Stimulated activated CD4-positive, alpha-beta T cell treated with anti-CD3 and anti-CD28 coated beads, Interleukin-1b, Interleukin-23, amount 100 ng/mL, for 1 hour (primary cell): ENCODE measurements at regions not wholly inside any gene's neighbourhood (a gene's known extent, or its start where the extent isn't known, plus 50 kb on each side); places are given as distances from the start of the nearest gene placed in this dataset.
"Not testable (repeated sequence)": the region's sequence is repeated elsewhere in the genome, so short reads cannot be mapped to it uniquely, and the experiment has no call there.

Source experiments
- DNase-seq, 2 donors: peaks; one replicate each; pipeline ENCODE4 v3.0.0-alpha.2; 2020; ENCODE audit warnings: low read depth in 2 of 2

DNA sequence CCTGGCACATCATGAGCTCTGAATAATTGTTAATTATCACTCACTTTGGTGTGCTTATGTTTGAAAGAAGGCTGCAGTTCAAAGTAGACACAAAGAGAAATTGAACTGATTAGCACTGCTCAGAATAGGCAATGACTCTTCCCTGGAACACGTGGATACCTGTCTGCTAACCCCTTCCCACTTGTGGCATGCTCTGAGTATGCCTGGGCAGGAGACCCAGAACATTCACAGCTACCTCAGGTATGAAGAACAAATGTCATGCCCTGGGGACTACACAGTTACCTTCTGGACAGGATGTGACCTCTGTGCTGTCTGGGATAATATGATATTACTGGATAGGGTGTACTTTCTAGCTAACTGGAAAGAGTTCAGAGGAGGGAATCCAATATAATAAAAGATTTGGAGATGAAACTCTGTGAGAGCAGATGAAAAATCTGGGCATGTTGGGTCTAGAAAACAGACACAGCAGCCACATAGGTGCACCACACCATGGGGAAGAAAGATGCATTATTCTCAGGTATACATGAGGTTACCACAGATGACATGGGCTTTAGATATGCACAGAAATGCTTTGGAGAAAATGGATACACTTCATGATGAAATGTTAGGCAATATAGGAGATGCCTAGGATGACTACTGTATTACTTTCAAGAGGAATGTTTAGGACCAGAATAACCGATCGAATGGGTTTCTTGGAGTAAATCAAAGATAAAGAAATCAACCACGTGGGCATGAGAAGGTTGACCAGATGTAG lies 324.2 kb upstream of the PREP start:
- no peak for DNase-seq

DNA sequence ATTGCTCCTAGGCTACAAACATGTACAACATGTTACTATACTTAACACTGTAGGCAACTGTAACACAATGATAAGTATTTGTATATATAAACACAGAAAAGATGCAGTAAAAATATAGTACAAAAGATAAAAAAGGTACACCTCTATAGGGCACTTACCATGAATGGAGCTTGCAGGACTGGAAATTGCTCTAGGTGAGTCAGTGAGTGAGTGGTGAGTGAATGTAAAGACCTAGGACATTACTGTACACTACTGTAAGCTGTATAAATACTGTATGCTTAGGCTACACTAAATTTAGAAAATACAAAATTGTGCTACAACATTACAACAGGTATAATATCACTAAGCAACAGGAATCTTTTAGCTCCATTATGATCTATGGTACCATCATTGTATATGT lies 312.0 kb upstream of the PREP start:
- no peak for DNase-seq

DNA sequence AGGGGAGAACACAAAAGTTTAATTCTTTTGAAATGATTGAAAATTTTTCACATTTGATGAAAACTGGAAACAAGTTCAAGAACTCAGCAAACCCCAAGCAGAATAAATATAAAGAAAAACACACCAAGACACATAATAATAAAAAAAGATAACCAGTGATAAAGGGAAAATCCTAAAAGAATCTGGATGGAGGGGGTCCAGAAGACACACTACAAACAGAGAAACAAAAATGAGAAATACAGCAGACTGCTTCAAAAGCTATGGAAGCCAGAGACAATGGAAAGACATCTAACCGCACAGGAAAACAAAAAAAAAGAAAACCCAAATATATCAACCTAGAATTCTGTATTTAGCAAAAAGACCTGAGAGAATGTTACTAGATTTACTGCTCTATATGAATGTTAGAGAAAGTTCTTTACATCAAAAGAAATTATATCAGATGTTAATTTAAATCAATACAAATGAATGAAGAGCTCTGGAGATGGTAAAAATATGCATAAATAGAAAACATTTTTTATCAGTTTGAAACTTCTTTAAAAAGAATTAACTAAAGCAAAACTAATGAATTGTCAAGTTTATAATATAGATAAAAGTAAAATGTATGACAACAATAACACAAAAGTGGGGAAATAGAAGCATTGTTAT lies 310.7 kb upstream of the PREP start:
- DNase-seq = no peak

DNA sequence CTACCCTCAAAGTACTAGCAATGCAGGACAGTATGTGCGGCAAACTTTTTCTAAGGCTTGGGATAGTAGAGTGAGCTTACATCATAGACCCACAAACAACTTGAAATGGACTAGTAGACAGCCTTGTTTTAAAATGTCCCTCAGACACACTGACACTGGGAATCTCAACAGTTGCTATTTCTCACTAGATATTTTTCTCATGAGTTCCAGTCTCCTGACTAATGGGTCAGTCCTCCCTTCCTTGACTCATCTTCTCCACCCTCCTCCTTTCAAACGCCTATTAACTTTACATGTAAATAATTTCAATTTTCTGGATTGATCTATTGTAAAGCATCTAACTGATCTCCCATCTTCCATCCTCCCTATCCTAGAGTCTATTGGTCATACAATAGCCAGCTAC lies 308.3 kb upstream of the PREP start:
- no peak for DNase-seq

DNA sequence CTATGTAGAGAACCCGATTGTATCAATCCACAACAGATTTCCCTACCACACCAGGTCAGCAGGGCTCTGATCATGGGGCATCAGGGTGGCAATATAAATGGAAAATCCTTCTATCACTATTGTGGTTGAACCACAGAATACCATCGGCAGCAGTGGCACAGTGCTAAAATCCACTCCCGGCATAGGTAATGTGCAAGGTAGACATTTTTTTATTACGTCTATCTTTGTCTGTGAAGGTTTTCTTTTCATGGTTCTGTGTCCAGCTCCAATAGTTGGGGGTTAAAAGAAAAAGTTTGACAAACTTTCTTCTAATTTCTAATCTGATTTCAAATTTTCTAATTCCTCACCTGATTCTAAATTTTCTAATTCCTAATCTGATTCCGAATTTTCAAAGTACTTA lies 302.7 kb upstream of the PREP start:
- DNase-seq = no peak

DNA sequence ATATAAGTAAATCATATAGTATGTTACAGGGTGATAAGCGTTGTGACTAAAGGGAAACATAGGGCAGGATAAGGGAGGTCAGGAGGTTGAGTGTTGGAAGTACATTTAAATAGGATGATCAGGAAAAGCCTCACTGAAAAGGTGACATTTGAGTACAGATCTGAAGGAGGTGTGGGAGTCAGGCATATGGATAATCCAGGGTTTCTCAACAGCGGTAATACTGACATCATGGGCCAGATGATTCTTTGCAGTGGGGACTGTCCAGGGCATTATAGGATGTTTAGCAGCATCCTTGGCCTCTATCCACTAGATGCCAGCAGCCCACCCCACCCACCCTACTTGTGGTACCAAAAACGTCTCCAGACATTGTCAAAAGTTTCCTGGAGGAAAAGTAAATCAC lies 292.6 kb upstream of the PREP start:
- DNase-seq = no peak

DNA sequence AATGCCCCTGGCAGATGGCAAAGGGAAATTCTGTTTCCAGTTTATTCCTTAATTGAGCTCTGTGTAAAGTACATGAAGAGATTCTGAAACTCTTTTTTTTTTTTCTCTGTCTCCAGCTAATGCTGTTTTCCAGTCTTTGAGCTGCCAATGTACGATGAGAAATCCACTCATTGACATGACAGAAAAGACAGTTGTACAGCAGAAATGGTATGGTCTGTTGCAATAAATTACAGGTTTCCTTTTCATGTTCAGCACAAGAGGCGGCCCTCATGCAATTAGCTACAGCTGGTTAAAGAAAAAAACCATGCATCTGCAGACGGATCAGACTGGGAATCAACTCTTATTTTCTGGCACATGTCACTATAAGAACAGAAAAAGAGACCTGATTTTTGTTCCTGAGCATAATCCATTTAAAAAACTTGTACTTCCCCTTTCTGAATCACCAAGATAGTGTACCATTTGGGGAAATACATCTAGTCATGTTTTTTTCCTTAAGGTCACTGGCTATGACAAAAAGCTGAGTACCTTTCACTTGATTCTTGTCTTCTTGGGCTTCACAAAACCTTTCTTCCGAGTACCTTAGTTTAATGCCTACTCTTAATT lies 289.8 kb upstream of the PREP start:
- no peak for DNase-seq

DNA sequence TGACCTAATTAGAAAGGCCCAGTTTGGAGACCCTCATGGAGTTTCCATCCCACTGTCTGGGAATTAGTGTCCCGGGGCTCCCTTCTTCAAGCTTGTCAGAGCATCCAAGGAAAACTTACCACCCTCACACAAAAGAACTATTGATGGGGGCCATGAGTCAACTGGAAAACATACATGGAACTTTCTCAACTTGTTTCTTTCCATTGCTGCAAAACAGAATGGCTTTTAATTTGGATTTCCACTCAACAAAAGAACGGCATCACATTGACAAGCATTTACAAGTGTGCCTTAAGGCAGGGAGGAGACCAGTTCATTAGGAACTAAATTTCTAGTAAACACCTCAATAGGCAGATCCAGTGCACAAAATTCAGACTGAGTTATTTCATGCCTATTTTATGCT lies 289.1 kb upstream of the PREP start:
- no peak for DNase-seq

DNA sequence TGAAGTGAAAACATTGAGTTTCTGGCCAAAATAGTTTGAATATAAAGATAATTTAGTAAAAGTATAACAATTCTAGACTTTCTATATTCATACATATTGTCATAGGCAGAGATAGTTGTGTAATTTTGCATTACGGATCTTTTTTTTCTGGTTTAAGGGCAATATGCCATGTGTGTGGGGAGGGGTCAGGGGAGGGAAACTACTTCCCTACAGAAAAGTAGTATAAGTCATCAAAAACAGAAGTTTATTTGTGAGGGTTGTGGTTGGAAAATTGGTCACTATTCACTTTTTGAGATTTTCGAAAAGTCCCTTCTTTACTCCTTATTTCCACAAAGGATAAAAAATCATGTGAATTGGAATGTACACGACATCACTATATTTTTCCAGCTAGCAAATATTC lies 288.2 kb upstream of the PREP start:
- DNase-seq = no peak

DNA sequence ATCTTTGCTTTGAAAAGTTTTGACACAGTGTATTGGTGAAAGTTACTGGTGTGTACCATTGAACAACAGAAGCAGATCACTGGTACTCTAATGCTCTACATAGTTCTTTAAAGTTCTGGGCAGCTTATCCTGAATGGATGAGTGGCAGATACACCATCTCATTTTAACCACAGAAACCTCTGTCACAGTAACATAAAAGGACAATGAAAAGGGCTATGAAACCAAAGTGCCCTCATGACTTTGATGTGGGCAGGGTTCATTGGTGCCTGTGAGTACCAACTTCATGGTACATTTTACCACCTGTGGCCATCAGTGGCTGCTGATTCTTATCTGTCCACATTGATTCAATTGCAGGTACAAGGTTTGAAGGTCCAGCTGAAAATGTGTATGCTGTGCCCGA lies 285.7 kb upstream of the PREP start:
- DNase-seq = no peak

DNA sequence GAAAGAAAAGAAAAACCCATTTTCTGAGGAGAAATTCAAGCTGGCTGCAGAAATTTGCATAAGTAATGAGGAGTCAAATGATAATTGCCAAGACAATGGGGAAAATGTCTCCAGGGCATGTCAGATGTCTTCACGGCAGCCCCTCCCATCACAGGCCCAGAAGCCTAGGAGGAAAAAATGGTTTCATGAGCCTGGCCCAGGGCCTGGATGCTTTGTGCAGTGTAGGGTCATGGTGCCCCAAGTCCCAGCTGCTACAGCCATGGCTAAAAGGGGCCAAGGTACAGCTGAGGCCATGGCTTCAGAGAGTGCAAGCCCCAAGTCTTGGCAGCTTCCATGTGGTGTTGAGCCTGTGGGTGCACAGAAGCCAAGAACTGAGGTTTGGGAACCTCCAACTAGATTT lies 283.9 kb upstream of the PREP start:
- DNase-seq = not testable (repeated sequence)

DNA sequence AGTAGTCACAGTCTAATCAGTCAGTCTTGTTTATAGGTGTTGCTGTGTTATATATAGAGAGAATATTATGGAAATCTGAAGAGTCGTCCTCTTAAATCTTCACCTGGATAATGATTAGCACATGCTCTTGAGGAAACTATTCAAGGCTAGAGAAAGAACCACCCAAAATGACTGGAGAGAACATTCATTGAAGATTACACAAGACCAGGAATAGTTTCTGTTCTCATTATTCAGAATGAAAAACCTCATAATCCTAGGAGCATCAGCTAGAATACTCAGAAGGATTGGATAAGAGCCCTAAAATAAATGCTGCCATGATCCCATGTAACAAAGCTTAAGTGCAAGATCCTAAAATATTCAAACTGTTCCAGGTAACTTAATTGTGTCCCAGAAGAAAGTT lies 278.2 kb upstream of the PREP start:
- no peak for DNase-seq

DNA sequence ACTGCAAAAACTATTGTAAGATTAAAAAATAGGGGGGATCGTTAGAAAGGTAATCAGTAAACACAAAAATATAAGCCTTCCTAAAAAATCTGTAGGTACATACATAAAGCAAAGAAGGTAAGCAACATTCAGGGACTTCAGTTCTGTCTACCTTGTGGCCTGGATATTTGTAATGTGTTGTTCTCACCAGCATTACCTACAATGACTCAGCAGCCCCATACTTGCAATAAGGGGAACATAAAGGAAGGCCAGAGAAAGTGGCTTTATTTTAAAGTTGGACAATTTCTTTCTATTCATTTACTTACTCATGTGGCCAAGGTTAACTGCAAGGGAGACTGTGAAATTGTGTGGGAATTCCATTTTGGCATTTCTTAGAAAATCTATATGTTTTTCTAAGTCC lies 277.2 kb upstream of the PREP start:
- no peak for DNase-seq

DNA sequence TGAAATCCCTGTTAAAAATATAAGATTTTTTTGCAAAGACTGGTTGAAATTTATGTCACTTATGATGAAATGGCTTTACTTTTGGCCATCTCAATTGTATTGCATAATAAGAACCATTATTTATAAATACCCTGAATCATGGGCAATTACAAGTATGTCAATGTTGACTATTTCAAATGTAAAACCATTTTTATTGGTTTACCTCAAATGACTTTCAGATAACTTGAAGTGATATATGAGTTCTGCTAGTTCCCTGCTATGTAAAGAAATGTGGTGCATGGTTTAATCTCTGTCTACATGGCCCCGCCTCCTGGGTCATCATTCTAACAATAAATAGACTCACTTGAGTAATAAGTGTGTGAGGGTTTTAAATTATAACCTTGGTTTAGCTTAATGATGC lies 275.6 kb upstream of the PREP start:
- DNase-seq = no peak

DNA sequence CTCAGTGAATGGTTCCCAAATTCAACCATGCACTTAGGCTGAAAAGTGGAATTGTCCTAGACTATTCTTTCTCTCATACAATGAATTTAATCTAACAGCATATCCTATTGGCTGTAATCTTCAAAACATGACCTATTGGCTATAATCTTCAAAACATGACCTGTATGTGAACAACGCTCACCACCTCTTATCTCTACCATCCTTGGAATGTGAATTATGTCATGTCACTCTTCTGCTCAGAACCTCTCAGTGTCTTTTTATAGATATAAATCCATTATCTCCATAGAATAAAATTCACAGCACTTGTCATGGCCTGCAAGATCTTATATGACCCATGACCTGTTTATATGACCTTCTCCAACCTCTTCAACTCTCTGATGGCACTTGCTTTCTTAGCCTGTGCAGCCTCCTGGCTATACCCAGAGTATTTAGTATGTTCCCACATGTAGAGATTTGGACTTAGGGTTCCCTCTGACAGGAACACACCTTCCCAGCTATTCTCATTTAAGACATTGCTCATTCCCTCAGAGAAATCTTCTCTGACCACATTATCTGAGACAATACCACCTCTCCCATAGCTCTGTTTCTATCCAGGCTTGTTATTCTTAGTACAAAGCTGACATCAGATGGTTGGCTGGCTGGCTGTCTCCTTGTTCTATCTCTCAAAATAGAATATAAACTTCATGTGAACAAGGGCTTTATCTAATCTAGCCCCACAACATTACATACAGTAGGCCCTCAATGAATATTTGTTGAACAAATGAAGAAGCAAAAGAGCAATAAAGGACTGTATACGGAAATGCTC lies 275.0 kb upstream of the PREP start:
- no peak for DNase-seq

DNA sequence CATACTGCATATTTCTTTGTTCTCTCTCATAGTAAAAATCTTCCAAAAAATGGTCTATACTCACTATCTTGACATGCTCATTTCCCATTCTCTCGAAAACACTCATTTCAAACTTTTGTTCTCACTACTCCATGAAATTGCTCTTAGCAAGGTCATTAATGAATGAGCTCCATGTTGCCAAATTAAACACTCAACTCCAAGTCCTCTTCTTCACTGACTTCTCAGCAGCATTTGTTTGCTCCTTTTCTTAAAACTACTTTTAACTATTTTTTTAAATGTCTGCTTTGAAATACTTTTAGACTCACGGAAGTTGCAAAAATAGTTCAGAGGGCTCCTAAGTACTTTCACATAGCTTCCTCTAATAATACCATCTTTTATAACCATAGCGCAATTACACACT lies 274.0 kb upstream of the PREP start:
- DNase-seq = no peak

DNA sequence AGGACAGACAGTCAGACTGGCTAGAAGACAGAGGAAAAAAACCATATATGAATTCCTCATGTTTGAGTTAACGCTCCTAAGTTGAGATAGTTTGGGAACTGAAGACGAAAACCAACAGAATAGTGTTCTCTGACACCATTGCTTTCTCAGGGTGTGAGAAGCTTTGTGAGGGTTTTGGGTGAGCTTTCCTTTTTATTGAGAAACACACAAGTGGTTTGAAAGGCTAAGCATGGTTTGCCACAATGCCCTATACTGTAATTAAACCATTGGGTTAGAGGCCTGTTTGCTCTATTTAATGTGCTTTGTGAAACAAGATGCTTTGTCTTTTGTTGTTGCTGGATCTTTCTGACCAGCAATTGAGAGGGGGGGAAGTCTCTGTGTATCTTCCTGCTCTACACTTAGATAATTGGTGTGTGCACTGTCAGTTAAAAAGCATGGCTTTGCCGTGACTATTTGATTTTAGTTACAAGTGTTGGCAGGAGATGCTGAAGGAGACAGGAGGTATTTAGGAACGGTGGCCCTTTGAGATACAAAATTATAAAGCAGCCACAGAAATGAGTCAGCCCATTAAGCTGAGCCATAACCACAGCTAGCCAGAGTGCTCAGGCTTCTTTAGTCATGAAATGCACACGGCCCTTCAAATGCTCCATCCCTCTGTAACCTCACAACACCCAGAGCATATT lies 273.0 kb upstream of the PREP start:
- DNase-seq = no peak

DNA sequence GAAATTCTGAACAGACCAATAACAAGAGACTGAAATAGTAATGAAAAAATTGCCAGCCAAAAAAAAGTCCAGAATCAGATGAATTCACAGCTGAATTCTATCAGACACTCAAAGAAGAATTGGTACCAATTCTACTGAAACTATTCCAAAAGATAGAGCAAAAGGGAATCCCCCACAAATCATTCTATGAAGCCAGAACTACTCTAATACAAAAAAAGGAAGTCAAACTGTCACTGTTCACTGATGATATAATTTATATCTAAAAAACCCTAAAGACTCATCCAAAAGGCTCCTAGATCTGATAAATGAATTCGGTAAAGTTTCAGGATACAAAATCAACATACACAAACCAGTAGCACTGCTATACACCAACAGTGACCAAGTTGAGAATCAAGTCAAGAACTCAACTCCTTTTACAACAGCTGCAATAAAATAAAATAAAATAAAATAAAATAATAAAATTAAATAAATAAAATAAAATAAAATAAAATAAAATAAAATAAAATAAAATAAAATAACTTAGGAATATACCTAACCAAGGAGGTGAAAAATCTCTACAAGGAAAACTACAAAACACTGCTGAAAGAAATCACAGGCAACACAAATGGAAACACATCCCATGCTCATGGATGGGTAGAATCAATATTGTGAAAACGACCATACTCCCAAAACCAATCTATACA lies 270.1 kb upstream of the PREP start:
- not testable (repeated sequence) for DNase-seq

DNA sequence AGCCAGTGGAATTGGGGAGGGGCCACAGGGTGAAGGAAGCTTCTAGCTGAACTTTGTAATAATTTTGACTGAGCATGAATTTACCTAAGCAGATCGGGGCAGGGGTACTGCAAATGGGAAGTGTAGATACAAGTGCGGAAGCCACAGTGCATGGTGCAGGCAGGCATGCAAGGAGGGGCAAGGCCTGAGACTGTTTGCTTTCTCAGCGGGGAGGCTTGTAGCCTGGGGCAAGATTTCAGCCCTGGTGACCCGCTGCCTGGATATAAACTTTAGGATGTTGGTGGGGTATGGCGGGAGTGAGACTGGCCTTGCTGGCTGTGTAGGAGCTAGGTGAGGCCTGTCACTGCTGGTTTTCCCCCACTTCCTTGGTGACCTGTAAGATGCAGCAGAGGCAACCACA lies 266.4 kb upstream of the PREP start:
- no peak for DNase-seq

DNA sequence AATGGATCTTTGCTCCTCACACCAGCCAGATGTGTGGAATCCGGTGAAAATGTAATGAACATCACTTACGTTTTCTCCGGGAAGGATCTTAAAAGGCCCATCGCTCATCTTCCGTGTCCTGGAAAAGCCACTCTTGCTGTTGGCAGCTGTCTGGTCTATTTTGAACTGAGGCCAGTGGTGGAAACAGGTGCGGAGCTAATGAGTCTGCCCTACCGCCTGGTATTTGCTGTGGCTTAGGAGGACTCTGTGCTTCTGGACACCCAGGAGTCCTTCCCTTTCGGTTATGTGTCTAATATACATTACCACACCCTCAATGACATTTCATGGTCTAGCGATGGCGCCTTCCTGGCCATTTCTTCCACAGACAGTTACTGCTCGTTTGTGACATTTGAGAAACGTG lies 264.2 kb upstream of the PREP start:
- no peak for DNase-seq

DNA sequence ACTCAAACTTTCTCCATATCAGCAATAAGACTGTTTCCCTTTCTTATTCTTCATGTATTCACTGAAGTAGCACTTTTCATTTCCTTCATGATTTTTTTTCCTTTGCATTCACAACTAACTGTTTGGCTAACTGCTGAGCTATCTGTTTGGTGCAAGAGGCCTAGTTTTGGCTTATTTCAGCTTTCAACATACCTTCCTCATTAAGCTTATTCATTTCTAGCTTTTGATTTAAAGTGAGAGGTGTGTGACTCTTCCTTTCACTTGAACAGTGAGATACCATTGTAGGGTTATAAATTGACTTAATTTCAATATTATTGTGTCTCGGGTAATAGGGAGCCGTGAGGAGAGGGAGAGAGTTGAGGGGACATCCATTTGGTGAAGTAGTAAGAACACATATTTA lies 262.0 kb upstream of the PREP start:
- DNase-seq = no peak
